Fibroblast of the conjunctiva (primary cell): ENCODE measurements at regions not wholly inside any gene's neighbourhood (a gene's known extent, or its start where the extent isn't known, plus 50 kb on each side); places are given as distances from the start of the nearest gene placed in this dataset.

Source experiments
- DNase-seq: peaks from one replicate; pipeline ENCODE4 v3.0.0-alpha.2; 2010; ENCODE audit warnings: low read depth

- no peak for DNase-seq
These were observed 51.4 kb upstream of the TMEM132E start for GRCh38 chr17:34527908-34528470.

DNA sequence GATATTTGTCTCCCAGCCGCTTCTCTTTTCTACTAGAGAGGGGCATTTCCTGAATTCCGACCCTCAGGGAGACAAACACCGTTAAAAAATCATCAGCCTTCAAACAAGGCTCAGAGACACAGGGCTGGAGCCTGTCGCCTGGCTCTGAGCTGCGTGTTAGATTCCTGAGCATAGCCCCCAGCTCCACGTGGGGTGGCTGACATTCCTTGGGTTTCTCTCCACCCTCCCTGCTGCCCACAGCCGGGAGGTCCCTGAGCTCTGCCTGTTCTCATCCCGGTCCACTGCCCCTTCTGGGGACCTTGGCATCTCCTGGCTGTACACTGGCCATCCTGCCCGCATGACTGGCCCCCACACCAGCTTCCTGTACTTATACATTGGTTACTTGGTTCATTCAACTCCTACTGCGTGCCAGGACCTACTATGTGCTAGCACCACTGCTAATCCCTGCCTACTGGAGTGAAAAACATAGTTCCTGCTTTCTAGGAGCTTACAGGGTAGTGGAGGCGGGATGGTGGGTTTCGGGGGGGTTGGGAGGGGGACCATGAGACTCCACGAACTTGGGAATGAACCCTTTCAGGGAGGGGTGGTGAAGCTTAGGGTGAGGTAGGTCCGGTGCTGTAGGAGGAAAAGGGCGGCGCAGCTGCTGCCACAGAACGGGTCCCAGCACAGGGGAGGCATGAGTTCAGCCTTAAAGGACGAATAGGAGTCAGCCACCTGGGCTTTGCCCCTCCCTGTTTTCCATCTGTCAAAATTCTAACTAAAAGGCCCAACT is 52.1 kb upstream of the TMEM132E start:
- DNase-seq: no peak

DNA sequence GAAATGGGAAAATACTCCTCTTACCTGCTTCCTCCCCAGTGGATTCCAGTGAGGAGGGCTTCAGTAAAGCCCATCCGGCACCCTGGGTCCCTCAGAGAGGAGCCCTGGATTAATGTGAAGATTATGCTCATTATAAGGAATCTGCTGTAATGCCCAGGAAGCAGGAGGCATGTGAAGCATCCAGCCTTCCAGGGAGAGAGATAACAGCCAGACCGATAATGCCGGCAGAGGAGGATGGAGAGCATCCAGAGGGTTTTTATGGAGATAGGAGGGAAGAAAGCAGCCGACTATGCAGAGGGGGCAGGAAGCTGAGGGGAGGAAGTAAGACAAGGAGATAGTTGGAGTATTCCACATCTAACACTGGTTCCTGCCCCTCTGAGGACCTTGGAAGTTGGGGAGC is 53.7 kb upstream of the TMEM132E start:
- no peak for DNase-seq

DNA sequence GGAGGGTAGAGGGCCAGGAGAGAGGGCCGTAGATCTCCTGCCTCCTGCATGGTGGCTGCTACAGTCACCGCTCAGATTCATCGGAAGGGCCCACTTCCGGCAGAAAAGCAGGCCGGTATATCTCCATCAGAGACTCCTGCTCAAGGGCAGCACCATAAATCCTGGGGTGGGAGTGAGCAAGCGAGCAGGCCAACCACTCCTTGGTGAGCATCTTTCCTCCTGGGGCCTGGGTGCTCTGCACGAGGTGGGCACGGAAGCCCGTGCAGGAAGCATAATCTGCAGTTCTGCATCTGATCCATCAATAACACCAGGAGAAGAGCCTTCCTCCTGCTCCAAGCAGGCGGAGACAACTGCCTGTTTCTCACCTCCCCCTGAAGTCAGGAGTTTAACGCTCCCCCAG is 57.4 kb upstream of the TMEM132E start:
- no peak for DNase-seq

DNA sequence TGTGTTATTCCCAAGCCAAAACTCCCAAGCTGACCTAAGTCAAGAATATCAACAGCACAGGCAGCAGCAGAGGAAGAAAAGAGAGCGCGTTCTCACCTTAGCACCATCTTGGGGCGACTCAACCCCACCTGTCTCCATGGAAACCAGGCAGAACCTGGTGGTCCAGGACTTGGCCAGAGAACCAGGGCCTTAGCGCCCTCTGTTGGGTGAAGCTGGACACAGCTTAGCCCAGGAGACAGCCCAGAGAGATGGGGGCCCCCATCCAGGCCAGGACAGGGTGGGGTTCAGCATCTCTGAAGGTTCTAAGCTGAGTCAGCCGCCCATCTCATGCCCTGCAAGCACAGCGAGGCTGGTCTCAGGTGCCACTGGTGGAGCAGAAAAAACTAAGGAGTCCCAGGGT is 60.1 kb upstream of the TMEM132E start:
- DNase-seq: no peak

DNA sequence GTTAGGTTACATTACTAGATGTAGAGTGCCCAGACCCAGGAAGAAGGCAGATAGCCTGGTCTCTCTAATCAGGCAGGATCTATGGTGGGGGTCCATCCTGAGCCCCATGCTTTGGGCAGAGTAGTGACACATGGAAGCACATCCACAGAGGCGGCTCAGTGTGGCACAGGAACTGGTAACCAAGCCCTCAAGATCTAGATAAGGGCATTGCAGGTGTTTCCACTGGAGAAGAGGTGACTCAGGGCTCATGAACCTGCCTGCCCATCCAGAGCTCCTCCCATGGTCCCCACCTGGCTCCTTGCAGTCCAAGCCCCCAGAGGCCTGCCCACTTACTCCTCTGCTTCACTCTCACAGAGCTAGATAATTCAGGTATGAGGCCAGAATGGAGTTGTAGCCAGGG is 62.0 kb upstream of the TMEM132E start:
- no peak for DNase-seq

DNA sequence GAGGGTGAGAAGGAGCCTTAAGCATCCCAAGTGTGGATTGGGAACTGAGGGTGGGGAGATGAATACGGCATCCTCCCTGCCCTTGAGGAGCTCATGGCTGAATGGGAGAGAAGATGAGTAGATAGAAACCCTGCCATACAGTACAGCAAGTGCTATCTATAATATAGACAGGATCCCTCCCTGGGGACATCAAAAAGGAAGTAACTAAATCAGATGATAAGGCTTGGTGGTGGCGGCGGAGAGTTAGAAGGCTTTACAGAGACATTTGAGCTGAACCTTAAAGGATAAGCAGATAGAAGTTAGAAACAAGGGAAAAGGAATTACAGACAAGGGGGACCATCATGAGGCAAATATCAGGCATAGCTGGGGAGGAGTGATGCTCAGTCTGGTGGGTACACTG is 67.5 kb upstream of the TMEM132E start:
- no peak for DNase-seq

GRCh38 chr17:34511265-34511664 is 68.1 kb upstream of the TMEM132E start:
- no peak for DNase-seq

DNA sequence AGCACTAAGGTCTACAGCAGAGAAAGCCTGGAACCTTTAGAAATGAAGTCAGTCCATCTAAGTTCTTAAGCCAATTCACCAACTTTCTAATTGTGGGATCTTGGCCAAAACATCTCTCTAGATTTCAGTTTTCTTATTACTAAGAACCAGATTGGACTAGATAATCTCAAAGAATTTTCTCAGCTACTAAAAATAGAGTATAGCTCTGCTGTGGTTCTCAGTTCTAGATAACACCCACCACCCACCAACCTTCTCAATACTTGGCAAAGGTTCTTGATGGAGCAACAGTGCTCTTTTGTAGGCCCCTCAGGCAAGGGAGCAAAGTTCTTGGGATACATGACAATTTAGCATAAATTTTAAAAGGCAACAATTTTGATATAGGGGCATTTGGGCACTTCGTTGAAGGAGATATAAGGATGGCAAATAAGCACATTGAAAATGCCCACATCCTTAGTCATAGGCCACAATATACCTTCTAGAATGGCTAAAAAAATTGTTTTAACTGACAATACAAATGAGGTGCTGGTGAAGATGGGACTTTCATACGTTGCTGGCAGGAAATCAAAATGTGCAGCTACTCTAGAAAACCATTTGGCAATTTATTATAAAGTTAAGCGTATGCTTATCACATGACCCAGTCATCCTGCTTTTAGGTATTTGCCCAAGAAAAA is 74.4 kb upstream of the TMEM132E start:
- DNase-seq: no peak

- no peak for DNase-seq
These were observed 75.7 kb upstream of the TMEM132E start for GRCh38 chr17:34503528-34504195.

- DNase-seq: no peak
These were observed 77.0 kb upstream of the TMEM132E start for GRCh38 chr17:34502426-34502825.

DNA sequence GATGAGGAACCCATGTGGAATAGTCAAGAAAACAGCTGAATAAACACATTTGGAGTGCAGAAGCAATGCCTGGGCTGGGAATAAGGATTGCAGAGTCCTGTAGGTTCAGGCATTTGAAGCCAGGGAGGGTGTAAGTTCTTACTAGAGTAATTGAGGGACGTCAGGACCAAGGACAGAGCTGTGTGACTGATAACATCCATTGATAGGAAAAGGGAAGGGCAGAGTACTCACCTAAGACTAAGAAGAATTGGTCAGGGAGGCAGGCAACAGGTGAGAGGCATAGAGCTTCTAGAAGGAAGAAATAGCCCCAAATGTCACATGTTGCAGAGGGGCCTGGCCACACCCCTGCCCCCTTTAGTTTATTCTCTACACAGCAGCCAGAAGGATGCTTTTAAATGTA is 79.8 kb upstream of the TMEM132E start:
- no peak for DNase-seq

- no peak for DNase-seq
These were observed 85.5 kb upstream of the TMEM132E start for GRCh38 chr17:34493917-34494316.

- no peak for DNase-seq
These were observed 91.8 kb upstream of the TMEM132E start for GRCh38 chr17:34487626-34488025.

GRCh38 chr17:34486761-34487160 is 92.6 kb upstream of the TMEM132E start:
- no peak for DNase-seq

DNA sequence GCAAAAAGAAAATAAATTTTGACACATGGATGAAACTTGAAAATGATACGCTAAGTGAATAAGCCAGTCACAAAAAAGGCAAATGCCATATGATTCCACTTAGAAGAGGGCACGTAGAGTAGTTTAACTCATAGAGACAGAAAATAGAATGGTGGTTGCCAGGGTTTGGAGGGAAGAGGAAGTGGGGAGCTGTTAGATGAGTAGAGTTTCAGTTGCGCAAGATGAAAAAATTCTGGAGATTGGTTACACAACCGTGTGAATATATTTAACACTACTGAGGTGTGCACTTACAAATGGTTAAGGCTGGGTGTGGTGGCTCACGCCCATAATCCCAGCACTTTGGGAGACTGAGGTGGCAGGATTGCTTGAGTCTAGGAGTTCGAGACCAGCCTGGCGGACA is 93.4 kb upstream of the TMEM132E start:
- no peak for DNase-seq

DNA sequence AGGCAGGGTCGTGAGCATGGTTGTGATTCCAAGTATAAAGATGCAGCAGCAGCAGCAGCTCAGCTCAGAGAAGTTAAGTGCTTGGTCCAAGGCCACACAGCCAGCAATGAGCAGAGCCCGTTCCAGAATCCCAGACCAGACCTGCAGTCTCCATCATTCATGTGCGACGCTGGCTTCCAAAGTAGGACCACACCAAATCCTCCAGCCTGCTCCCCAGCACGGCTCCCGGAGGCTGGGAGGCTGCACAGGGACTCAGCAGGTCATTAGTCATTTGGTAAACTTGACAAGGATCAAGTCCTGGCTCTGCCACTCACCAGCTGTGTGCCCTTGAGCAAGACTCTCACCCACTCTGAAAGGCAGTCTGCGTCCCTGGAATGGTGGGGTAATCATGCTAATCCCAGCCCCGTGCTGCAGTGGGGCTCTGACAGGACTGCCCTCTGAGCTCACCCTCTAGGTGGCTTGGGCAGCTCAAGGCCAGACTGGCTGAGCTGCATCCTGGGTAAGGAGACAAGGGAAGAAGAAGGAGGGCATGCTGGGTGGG is 95.1 kb upstream of the TMEM132E start:
- DNase-seq: no peak

GRCh38 chr17:34482730-34483129 is 96.7 kb upstream of the TMEM132E start:
- DNase-seq: no peak

DNA sequence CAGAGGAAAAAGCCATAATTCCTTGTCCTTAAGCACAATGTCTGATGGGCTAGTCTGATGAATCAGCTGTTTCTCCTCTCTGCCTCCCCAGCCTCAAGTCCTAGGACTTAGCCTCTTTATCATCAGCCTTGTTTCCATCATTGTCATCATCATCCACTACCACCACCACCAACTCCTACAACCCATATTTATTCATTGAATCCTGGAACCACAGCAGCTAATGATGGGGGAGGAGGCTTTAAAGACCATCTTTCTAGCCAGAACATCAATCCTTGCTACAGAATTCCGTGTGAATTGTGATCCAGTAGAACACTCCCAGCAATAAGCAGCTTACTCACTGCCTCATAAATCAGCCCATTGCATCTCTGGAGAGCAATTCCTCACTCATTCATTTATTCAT is 97.6 kb upstream of the TMEM132E start:
- no peak for DNase-seq

DNA sequence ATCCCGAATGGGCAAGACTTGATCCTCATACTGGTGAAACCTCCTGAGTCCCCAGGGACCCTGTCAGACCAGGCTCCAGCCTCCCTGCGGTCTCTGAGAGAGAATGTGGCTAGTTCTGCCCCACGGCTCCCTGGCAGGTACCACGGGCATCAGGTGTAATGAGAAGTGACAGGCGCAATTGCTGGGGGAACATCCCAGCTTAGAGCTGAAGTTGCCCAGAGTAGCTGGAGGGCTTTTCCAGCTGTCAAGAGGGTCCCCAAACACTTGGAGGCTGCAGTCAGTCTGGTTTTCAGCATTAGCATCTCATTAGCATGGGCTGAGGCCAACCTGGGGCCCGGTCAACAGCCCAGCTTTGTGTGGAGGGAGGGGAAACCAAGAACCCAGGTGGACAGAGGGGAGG is 100.0 kb upstream of the TMEM132E start:
- no peak for DNase-seq

GRCh38 chr17:34478244-34478643 is 101.1 kb upstream of the TMEM132E start:
- DNase-seq: no peak

- no peak for DNase-seq
These were observed 104.1 kb upstream of the TMEM132E start for GRCh38 chr17:34475296-34475695.

DNA sequence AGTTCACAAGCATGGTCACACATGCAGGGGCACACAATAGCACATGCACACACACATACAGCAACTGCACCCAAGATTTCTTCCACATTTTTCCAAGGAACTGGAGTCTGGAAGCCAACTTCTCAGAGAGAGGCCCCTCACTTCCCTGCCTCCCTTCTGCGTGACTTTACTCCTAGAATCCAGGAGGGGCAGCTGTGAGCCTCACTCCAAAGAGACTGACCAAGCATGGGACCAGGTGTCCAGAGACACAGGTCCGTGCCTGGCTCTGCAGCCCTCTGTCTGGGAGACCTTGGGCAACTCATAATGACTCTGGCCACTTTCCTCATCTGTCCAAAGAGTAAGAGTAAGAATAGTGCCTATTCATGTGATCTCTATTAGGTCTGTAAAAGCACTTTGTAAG is 104.7 kb upstream of the TMEM132E start:
- DNase-seq: no peak
